ENCODE measurements at regions not wholly inside any gene's neighbourhood (a gene's known extent, or its start where the extent isn't known, plus 50 kb on each side); places are given as distances from the start of the nearest gene placed in this dataset.

GRCh38 chr14:54229136-54229535 is 167.7 kb upstream of the CDKN3 start:
- intact Hi-C loops (cut with DNase I) = no loop called here
- WGBS = 76% methylated on average over 1 of the region's 1 CpG
- TF ChIP-seq POLR2A (IDR thresholded peaks at IDR 0.05; ENCODE audit: low read depth) (no peak), CTCF (IDR thresholded peaks at IDR 0.05) (no peak), EP300 (IDR thresholded peaks at IDR 0.05) (no peak), POLR2AphosphoS5 (IDR thresholded peaks at IDR 0.05) (no peak)
- DNase-seq (ENCODE audit: extremely low spot score) = no peak
- H3K27me3 ChIP-seq = no peaks in the 10 kb centered on the region
- H3K4me3 ChIP-seq = no peak overlapping the region
- H3K4me1 ChIP-seq = no peaks in the 10 kb centered on the region
- no peaks in the 10 kb centered on the region for H3K36me3 ChIP-seq
- H3K27ac ChIP-seq (replicated peaks in 1 of 4) = no peak overlapping the region
- peaks cover 0 to 5% (median 0%) of the 10 kb centered on the region in 4 donors for H3K9me3 ChIP-seq

GRCh38 chr14:54230645-54231044 is 166.2 kb upstream of the CDKN3 start:
- no peaks in the 10 kb centered on the region for H3K36me3 ChIP-seq
- TF ChIP-seq CTCF (IDR thresholded peaks at IDR 0.05) (no peak), EP300 (IDR thresholded peaks at IDR 0.05) (no peak), POLR2AphosphoS5 (IDR thresholded peaks at IDR 0.05) (no peak), POLR2A (IDR thresholded peaks at IDR 0.05; ENCODE audit: low read depth) (no peak)
- DNase-seq (ENCODE audit: extremely low spot score) = no peak
- no peaks in the 10 kb centered on the region for H3K27me3 ChIP-seq
- peaks cover 0 to 8% (median 0%) of the 10 kb centered on the region in 4 donors for H3K9me3 ChIP-seq
- no peak overlapping the region for H3K4me3 ChIP-seq
- intact Hi-C loops (cut with DNase I) = no loop called here
- no peaks in the 10 kb centered on the region for H3K4me1 ChIP-seq
- 93% methylated on average over 1 of the region's 1 CpG for WGBS
- no peak overlapping the region for H3K27ac ChIP-seq (replicated peaks in 1 of 4)

GRCh38 chr14:54232735-54233134 is 164.1 kb upstream of the CDKN3 start:
- DNase-seq (ENCODE audit: extremely low spot score) = no peak
- intact Hi-C loops (cut with DNase I) = no loop called here
- H3K9me3 ChIP-seq = peaks cover 0 to 8% (median 0%) of the 10 kb centered on the region in 4 donors
- TF ChIP-seq POLR2AphosphoS5 (IDR thresholded peaks at IDR 0.05) (no peak), CTCF (IDR thresholded peaks at IDR 0.05) (no peak)
- H3K36me3 ChIP-seq = no peaks in the 10 kb centered on the region
- no peak overlapping the region for H3K27ac ChIP-seq (replicated peaks in 1 of 4)
- no peak overlapping the region for H3K4me3 ChIP-seq
- H3K4me1 ChIP-seq = no peaks in the 10 kb centered on the region
- no peaks in the 10 kb centered on the region for H3K27me3 ChIP-seq

- H3K27me3 ChIP-seq = no peaks in the 10 kb centered on the region
- H3K9me3 ChIP-seq = no peaks in the 10 kb centered on the region
- H3K4me1 ChIP-seq = no peaks in the 10 kb centered on the region
- H3K36me3 ChIP-seq = no peaks in the 10 kb centered on the region
- TF ChIP-seq CTCF (IDR thresholded peaks at IDR 0.05) (no peak), POLR2A (IDR thresholded peaks at IDR 0.05; ENCODE audit: low read depth) (no peak), EP300 (IDR thresholded peaks at IDR 0.05) (no peak), POLR2AphosphoS5 (IDR thresholded peaks at IDR 0.05) (no peak)
- no peak for DNase-seq (ENCODE audit: extremely low spot score)
- intact Hi-C loops (cut with DNase I) = no loop called here
- no peak overlapping the region for H3K27ac ChIP-seq (replicated peaks in 1 of 4)
- H3K4me3 ChIP-seq = no peak overlapping the region
- no CpG with 5 or more reads among the region's 3 CpGs for WGBS
These were observed 155.3 kb upstream of the CDKN3 start for GRCh38 chr14:54241517-54241916.

GRCh38 chr14:54251356-54251755 is 145.5 kb upstream of the CDKN3 start:
- TF ChIP-seq CTCF (IDR thresholded peaks at IDR 0.05) (no peak), POLR2AphosphoS5 (IDR thresholded peaks at IDR 0.05) (no peak)
- WGBS = 71% methylated on average over 4 of the region's 4 CpGs
- H3K27ac ChIP-seq (replicated peaks in 1 of 4) = no peak overlapping the region

More at GRCh38 chr14:54251356-54251755, 145.5 kb upstream of the CDKN3 start:
- H3K4me3 ChIP-seq = no peak overlapping the region
- no peaks in the 10 kb centered on the region for H3K4me1 ChIP-seq
- H3K9me3 ChIP-seq = peaks cover 0 to 4% (median 0%) of the 10 kb centered on the region in 4 donors
- intact Hi-C loops (cut with DNase I) = no loop called here
- no peaks in the 10 kb centered on the region for H3K36me3 ChIP-seq
- DNase-seq (ENCODE audit: extremely low spot score) = no peak
- no peaks in the 10 kb centered on the region for H3K27me3 ChIP-seq

Measured in esophagus muscularis mucosa (tissue), 4 donors.